ENCODE measurements at regions not wholly inside any gene's neighbourhood (a gene's known extent, or its start where the extent isn't known, plus 50 kb on each side); places are given as distances from the start of the nearest gene placed in this dataset.

DNA sequence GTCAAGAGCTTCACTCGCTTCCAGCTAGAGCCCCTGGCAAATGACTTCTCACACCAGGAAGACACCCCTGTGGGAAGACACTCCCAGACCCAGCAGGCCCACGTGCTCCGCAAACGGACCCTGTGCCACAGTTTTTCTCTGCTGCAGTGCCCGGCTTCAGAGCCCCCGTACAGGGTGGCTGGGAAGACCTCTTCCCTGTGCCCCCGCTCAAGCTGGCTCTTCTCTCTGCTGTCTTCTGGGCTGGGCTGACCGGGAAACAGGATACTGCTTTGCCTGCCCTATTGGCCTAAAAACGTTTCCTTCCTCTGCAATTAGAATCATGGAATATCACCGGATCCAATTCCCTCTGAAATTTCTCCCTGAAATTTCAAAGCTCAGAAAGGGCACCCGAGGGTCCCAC, 63.7 kb upstream of the CRHR1 start:
- DNase-seq (ENCODE audit: low read depth), result no peak

DNA sequence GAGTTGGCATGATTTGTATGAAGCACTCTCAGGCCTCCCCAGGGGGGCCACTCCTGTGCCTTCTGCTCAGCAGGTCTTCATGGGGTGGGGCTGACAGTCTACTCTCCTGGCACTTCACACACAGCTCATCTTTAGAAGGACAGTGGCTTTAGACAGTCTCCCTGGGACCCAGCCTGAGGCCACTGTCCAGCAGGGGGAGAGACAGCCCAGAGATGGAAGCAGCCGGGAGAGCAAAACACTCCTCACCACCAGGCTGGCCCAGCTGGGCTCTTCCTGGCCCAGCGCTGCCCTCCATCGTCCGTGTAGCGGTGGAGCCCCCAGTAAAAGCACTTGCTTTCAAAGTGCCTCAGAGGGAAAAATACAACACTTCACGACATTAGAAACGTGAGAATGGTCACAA, 62.0 kb upstream of the CRHR1 start:
- no peak for DNase-seq (ENCODE audit: low read depth)

GRCh38 chr17:45729294-45729907, 54.7 kb upstream of the CRHR1 start:
- DNase-seq (ENCODE audit: low read depth), result no peak

DNA sequence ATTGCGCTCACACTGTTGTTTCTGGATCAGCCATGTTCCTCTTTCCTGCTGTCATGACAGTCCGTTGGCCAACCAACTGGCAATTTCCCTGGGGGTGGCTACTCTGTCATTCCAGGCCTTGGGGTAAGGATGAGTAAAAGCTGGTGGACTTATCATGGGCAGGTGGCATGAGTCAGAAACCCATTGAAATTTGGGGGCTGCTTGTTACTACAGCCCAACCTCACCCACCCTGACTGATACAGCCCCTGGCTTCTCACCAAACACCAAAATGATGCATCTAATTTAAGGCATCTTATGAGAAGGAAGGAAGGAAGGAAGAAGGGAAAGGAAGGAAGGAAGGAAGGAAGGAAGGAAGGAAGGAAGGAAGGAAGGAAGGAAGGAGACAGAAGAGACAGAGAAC, 53.9 kb upstream of the CRHR1 start:
- no peak for DNase-seq (ENCODE audit: low read depth)

DNA sequence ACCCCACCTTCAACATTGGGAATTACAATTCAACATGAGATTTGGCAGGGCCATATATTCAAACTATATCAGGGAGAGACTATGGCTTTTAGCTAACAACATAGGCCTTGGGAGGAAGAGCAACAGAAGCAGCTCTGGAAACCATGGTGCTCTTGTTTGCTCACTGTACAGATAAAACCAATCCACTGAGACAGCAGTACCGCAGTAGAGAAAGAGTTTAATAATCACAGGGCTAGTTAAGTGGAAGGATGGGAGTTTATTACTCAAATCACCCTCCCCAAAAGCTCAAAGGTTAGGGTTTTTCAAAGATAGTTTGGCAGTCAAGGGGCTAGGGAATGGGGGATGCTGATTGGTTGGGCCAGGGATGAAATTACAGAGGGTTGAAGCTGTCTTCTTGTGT, 52.7 kb upstream of the CRHR1 start:
- DNase-seq (ENCODE audit: low read depth), result no peak

- no peak for DNase-seq (ENCODE audit: low read depth)
These were observed 51.1 kb upstream of the CRHR1 start for GRCh38 chr17:45732926-45733505.

GRCh38 chr17:45733781-45734180, 50.3 kb upstream of the CRHR1 start:
- DNase-seq (ENCODE audit: low read depth), result no peak

All from activated T-cell treated with anti-CD3 and anti-CD28 coated beads for 24 hours (primary cell).